K562 (cell line): ENCODE measurements at regions not wholly inside any gene's neighbourhood (a gene's known extent, or its start where the extent isn't known, plus 50 kb on each side); places are given as distances from the start of the nearest gene placed in this dataset.

Experiments
- ATAC-seq: fragments of 200-7000 bp; cut with Tn5 transposase; 3 replicates; pipeline ENCODE4 v1.9.1; 2020; ENCODE audit warnings: moderate library complexity
- BruUV-seq: library from RNA; stranded (reverse); fragments of 400-500 nt; replicated peaks from 2 replicates; lab custom pipeline; 2021; lab: Mats Ljungman, UMichigan
- CTCF ChIA-PET: fragments of 300-600 bp; formaldehyde crosslinking; extraction: SDS; loops from one replicate; lab custom pipeline; 2021; ENCODE audit warnings: low intra/inter-chr PET ratio; lab: Yijun Ruan, JAX
- POLR2A ChIA-PET: fragments of 300-600, 350-650 bp; sonication (Branson Sonifier 250); formaldehyde crosslinking; extraction: SDS; loops from one replicate; lab custom pipeline; 2021; ENCODE audit warnings: antibody characterized with exemption, inconsistent platforms; lab: Yijun Ruan, JAX
- DNase-seq, 4 experiments: peaks; one replicate each; pipeline versions ENCODE4 v3.0.0 to v3.0.0-alpha.2; 2011 to 2018; ENCODE audit warnings: low spot score in 3 of 4, mixed read lengths in 3 of 4; ENCODE audit errors: extremely low read depth in 1 of 4
- FAIRE-seq: peaks from 2 replicates; lab custom pipeline; 2011; peaks lifted over from hg19 to GRCh38; lab: Jason Lieb, UNC
- H2AFZ ChIP-seq: 2 replicates; pipeline ENCODE4 v1.6.0; 2011; ENCODE audit warnings: low read depth, low read length, control low read depth, inconsistent platforms
- H3K27ac ChIP-seq: fragments of 200-600 bp; 3 replicates; pipeline ENCODE4 v1.8.0; 2011; ENCODE audit warnings: low read depth, mild to moderate bottlenecking, control low read depth, inconsistent platforms, low read length, moderate library complexity, mixed read lengths; ENCODE audit errors: extremely low read depth
- H3K27me3 ChIP-seq, 2 experiments: fragments of 300-600 bp in 1 of 2; 2 replicates in 1 of 2; 3 replicates in 1 of 2; pipeline versions ENCODE4 v1.6.0 to v1.8.0; 2011; ENCODE audit warnings: inconsistent platforms in 2 of 2, low read length in 2 of 2, mild to moderate bottlenecking in 1 of 2, mixed read lengths in 1 of 2, moderate library complexity in 1 of 2; ENCODE audit not compliant: control insufficient read depth in 2 of 2, insufficient read depth in 2 of 2
- H3K36me3 ChIP-seq: fragments of 300-600 bp; 3 replicates; pipeline ENCODE4 v1.8.0; 2011; ENCODE audit warnings: mild to moderate bottlenecking, low read length, inconsistent platforms; ENCODE audit not compliant: control insufficient read depth, insufficient read depth
- H3K4me1 ChIP-seq, 2 experiments: fragments of 200-600 bp in 1 of 2; replicated peaks in 1 of 2; 2 replicates in 1 of 2; 3 replicates in 1 of 2; pipeline versions ENCODE4 v1.5.1 to v1.8.0; 2011; ENCODE audit warnings: inconsistent platforms in 2 of 2, low read length in 2 of 2, mild to moderate bottlenecking in 1 of 2, mixed read lengths in 1 of 2, moderate library complexity in 1 of 2; ENCODE audit not compliant: control insufficient read depth in 2 of 2, insufficient read depth in 2 of 2
- H3K4me2 ChIP-seq: 2 replicates; pipeline ENCODE4 v1.6.1; 2011; ENCODE audit warnings: low read length, control low read depth, inconsistent platforms, mixed read lengths; ENCODE audit not compliant: insufficient read depth
- H3K4me3 ChIP-seq: fragments of 200-600 bp; sonication (generic), shearing (Covaris generic); 2 replicates; pipeline ENCODE4 v1.5.1; 2016; ENCODE audit warnings: control low read depth, inconsistent platforms
- H3K79me2 ChIP-seq: fragments of 200-600 bp; 3 replicates; pipeline ENCODE4 v1.8.0; 2011; ENCODE audit warnings: low read length, inconsistent platforms; ENCODE audit not compliant: control insufficient read depth, insufficient read depth
- H3K9ac ChIP-seq, 2 experiments: 2 replicates each; pipeline versions ENCODE4 v1.6.0 to v1.6.1; 2011; ENCODE audit warnings: low read depth in 2 of 2, low read length in 2 of 2, control low read depth in 1 of 2, inconsistent platforms in 1 of 2, mild to moderate bottlenecking in 1 of 2, mixed read lengths in 1 of 2; ENCODE audit not compliant: insufficient read depth in 1 of 2
- H3K9me1 ChIP-seq: one replicate; pipeline ENCODE4 v1.6.0; 2011; ENCODE audit warnings: inconsistent platforms, mild to moderate bottlenecking, low read length, moderate library complexity; ENCODE audit not compliant: control insufficient read depth, insufficient read depth
- H3K9me3 ChIP-seq: replicated peaks from 2 replicates; pipeline ENCODE4 v1.5.1; 2011; ENCODE audit warnings: low read depth, low read length, inconsistent platforms; ENCODE audit not compliant: control insufficient read depth, insufficient read depth
- H4K20me1 ChIP-seq: replicated peaks from 2 replicates; pipeline ENCODE4 v1.6.1; 2011; ENCODE audit warnings: low read length, inconsistent platforms, mixed read lengths; ENCODE audit not compliant: control insufficient read depth, insufficient read depth
- ASH1L ChIP-seq: fragments of 450-650 bp; IDR thresholded peaks from 2 replicates; pipeline ENCODE4 v1.6.1; 2018; ENCODE audit warnings: borderline replicate concordance, mild to moderate bottlenecking, low read depth; ENCODE audit not compliant: partially characterized antibody
- ATF7 ChIP-seq: fragments of 450-650 bp; IDR thresholded peaks from 2 replicates; pipeline ENCODE4 v1.7.1; 2014; ENCODE audit warnings: mild to moderate bottlenecking, moderate library complexity
- C11orf30 ChIP-seq: fragments of 450-650 bp; IDR thresholded peaks from 2 replicates; pipeline ENCODE4 v1.6.1; 2016; ENCODE audit warnings: low read depth, mild to moderate bottlenecking
- FOXM1 ChIP-seq, 2 experiments: fragments of 450-650 bp in 1 of 2; sonication (generic) in 1 of 2; formaldehyde crosslinking in 1 of 2; IDR thresholded peaks; 2 replicates each; pipeline versions ENCODE4 v1.6.1 to v1.9.0; 2017 to 2022; ENCODE audit warnings: low read depth in 2 of 2, mild to moderate bottlenecking in 2 of 2, missing genetic modification reagents in 1 of 2, moderate library complexity in 1 of 2
- NCOA2 ChIP-seq, 2 experiments: fragments of 450-650 bp; IDR thresholded peaks; 2 replicates each; pipeline ENCODE4 v1.6.1; 2018; ENCODE audit warnings: mild to moderate bottlenecking in 2 of 2, moderate library complexity in 1 of 2; ENCODE audit not compliant: partially characterized antibody in 2 of 2
- PTRF ChIP-seq: fragments of 450-650 bp; IDR thresholded peaks from 2 replicates; pipeline ENCODE4 v1.6.1; 2016; ENCODE audit warnings: mild to moderate bottlenecking, missing genetic modification characterization, missing compliant biosample characterization
- SAFB2 ChIP-seq: fragments of 200-400 bp; formaldehyde crosslinking; IDR thresholded peaks from 2 replicates; pipeline ENCODE4 v1.6.1; 2018; ENCODE audit warnings: borderline replicate concordance, low read length, low read depth, moderate library complexity; ENCODE audit not compliant: severe bottlenecking
- SMAD4 ChIP-seq: fragments of 250-450 bp; sonication (Bioruptor Pico); conservative IDR thresholded peaks from 2 replicates; pipeline ENCODE4 v1.8.0; 2021; ENCODE audit warnings: inconsistent platforms, mild to moderate bottlenecking, moderate library complexity
- STAT6 ChIP-seq: sonication (generic); formaldehyde crosslinking; IDR thresholded peaks from 2 replicates; pipeline ENCODE4 v1.8.1; 2023; ENCODE audit warnings: mild to moderate bottlenecking, missing genetic modification reagents
- TARDBP ChIP-seq: fragments of 450-650 bp; IDR thresholded peaks from 2 replicates; pipeline ENCODE4 v1.6.1; 2016
- U2AF2 ChIP-seq: fragments of 200-400 bp; formaldehyde crosslinking; optimal IDR thresholded peaks from 2 replicates; pipeline ENCODE3; 2017; ENCODE audit warnings: low read depth, mild to moderate bottlenecking, low read length
- ZBTB11 ChIP-seq, 3 experiments: fragments of 200-800 bp in 1 of 3; fragments of 250-450 bp in 1 of 3; fragments of 450-650 bp in 1 of 3; sonication (Bioruptor Pico) in 1 of 3; sonication (Bioruptor generic) in 1 of 3; formaldehyde crosslinking in 1 of 3; IDR thresholded peaks; 2 replicates each; pipeline versions ENCODE4 v1.6.1 to v1.8.0; 2016 to 2022; ENCODE audit warnings: mild to moderate bottlenecking in 2 of 3, missing genetic modification characterization in 2 of 3, missing compliant biosample characterization in 1 of 3, moderate library complexity in 1 of 3
- ZNF324 ChIP-seq: fragments of 250-450 bp; sonication (Bioruptor Pico); IDR thresholded peaks from 2 replicates; pipeline ENCODE4 v1.4.0; 2020; ENCODE audit warnings: mild to moderate bottlenecking
- ZNF583 ChIP-seq: fragments of 250-450 bp; sonication (Bioruptor Pico); IDR thresholded peaks from 2 replicates; pipeline ENCODE4 v1.4.0; 2020
- ZNF655 ChIP-seq: fragments of 250-450 bp; sonication (Bioruptor Pico); IDR thresholded peaks from 2 replicates; pipeline ENCODE4 v1.5.0; 2021
- ZNF780A ChIP-seq: fragments of 250-450 bp; sonication (Bioruptor Pico); IDR thresholded peaks from 2 replicates; pipeline ENCODE4 v1.5.0; 2021; ENCODE audit warnings: mild to moderate bottlenecking
- WGBS: fragments of 100-300 bp; shearing (Covaris generic); methylation state at CpG from one replicate; pipeline ENCODE4 v1.1.6; 2016; ENCODE audit warnings: low coverage, mixed read lengths; ENCODE audit not compliant: insufficient coverage; ENCODE audit errors: missing lambda C conversion rate; 5-methylcytosine and 5-hydroxymethylcytosine counted together
- in situ Hi-C: fragments of 300-500 bp; cut with MboI; formaldehyde crosslinking; loops from 4 replicates; pipeline ENCODE4 v1.15.0; 2018; ENCODE audit warnings: inconsistent platforms, mixed read lengths
- intact Hi-C: fragments of 100-400 bp; cut with micrococcal nuclease; formaldehyde crosslinking; loops from 2 replicates; pipeline ENCODE4 v1.14.2; 2022

GRCh38 chr16:63467513-63467912, 1431.3 kb upstream of the CDH8 start:
- no peaks in the 10 kb centered on the region for H3K9me1 ChIP-seq
- TF ChIP-seq STAT6 (CRISPR knock-in tag) (no peak), ZNF583 (CRISPR knock-in tag) (no peak), ASH1L (no peak), C11orf30 (no peak), SAFB2 (no peak), ZBTB11 (CRISPR knock-in tag; IDR thresholded peaks at IDR 0.05) (no peak), SMAD4 (no peak), FOXM1 (IDR thresholded peaks at IDR 0.05; ENCODE audit: low read depth) (no peak), FOXM1 (CRISPR knock-in tag; IDR thresholded peaks at IDR 0.05; ENCODE audit: low read depth) (no peak), ZNF324 (CRISPR knock-in tag) (no peak), ATF7 (no peak), ZNF655 (CRISPR knock-in tag) (no peak), U2AF2 (no peak), PTRF (tag) (no peak), TARDBP (no peak), NCOA2 (IDR thresholded peaks at IDR 0.05; ENCODE audit: partially characterized antibody in 2 of 2) (no peak), ZNF780A (CRISPR knock-in tag) (no peak)
- H3K4me2 ChIP-seq = no peak overlapping the region

More at GRCh38 chr16:63467513-63467912, 1431.3 kb upstream of the CDH8 start:
- Histone ChIP-seq H3K9me3 (no peaks in the 10 kb centered on the region), H3K27ac (no peak overlapping the region), H3K4me3 (no peak overlapping the region), H3K27me3 (no peaks in the 10 kb centered on the region), H3K79me2 (no peaks in the 10 kb centered on the region), H3K4me1 (no peaks in the 10 kb centered on the region), H4K20me1 (no peaks in the 10 kb centered on the region), H3K9ac (no peak overlapping the region), H2AFZ (no peak overlapping the region), H3K36me3 (no peaks in the 10 kb centered on the region)
- ATAC-seq (no peak), FAIRE-seq (no peak), DNase-seq (no peak)
- CTCF ChIA-PET = no interaction called here
- no TSS peak for BruUV-seq
- whole genome bisulfite sequencing = 0% methylated on average over 2 of the region's 2 CpGs
- in situ Hi-C loops = no loop called here
- intact Hi-C loops = no loop called here
- POLR2A ChIA-PET = no interaction called here
